KMS-11 (cell line): ENCODE measurements at regions not wholly inside any gene's neighbourhood (a gene's known extent, or its start where the extent isn't known, plus 50 kb on each side); places are given as distances from the start of the nearest gene placed in this dataset.

Experiments
- H2AFZ ChIP-seq: fragments of 200-600 bp; sonication (generic); 2 replicates; pipeline ENCODE4 v1.6.1; 2016; ENCODE audit warnings: antibody characterized with exemption, mixed run types, low read depth
- H3K27ac ChIP-seq: fragments of 200-600 bp; sonication (generic); 2 replicates; pipeline ENCODE4 v1.6.1; 2016; ENCODE audit warnings: mild to moderate bottlenecking, mixed run types
- H3K27me3 ChIP-seq: fragments of 200-600 bp; sonication (generic); 2 replicates; pipeline ENCODE4 v1.6.1; 2017; ENCODE audit warnings: mild to moderate bottlenecking, low read depth, mixed run types, moderate library complexity; ENCODE audit not compliant: insufficient read depth
- H3K36me3 ChIP-seq: fragments of 200-600 bp; sonication (generic); 2 replicates; pipeline ENCODE4 v1.6.1; 2017; ENCODE audit warnings: mild to moderate bottlenecking, mixed run types; ENCODE audit not compliant: insufficient read depth
- H3K4me1 ChIP-seq: fragments of 200-600 bp; sonication (generic); 2 replicates; pipeline ENCODE4 v1.6.1; 2016; ENCODE audit warnings: mild to moderate bottlenecking, low read depth, mixed run types; ENCODE audit not compliant: poor library complexity, severe bottlenecking
- H3K4me2 ChIP-seq: fragments of 200-600 bp; sonication (generic); 2 replicates; pipeline ENCODE4 v1.7.0; 2016; ENCODE audit warnings: mild to moderate bottlenecking, mixed run types
- H3K4me3 ChIP-seq: fragments of 200-600 bp; sonication (generic); IDR thresholded peaks from 2 replicates; pipeline ENCODE4 v1.6.1; 2017; ENCODE audit warnings: low read depth, low read length, mixed read lengths; ENCODE audit not compliant: insufficient read depth
- H3K79me2 ChIP-seq: fragments of 200-600 bp; sonication (generic); 2 replicates; pipeline ENCODE4 v1.6.1; 2016; ENCODE audit warnings: low read depth, mixed run types; ENCODE audit not compliant: insufficient read depth
- H3K9ac ChIP-seq: fragments of 200-600 bp; sonication (generic); 2 replicates; pipeline ENCODE4 v1.6.1; 2016; ENCODE audit warnings: mild to moderate bottlenecking, mixed run types
- H4K20me1 ChIP-seq: fragments of 200-600 bp; sonication (generic); 2 replicates; pipeline ENCODE4 v1.6.1; 2016; ENCODE audit warnings: mild to moderate bottlenecking, mixed run types; ENCODE audit not compliant: insufficient read depth
- CTCF ChIP-seq: fragments of 200-600 bp; sonication (generic); conservative IDR thresholded peaks from 2 replicates; pipeline ENCODE4 v1.6.1; 2017; ENCODE audit warnings: low read depth, mild to moderate bottlenecking, antibody characterized with exemption, low read length, moderate library complexity, mixed read lengths

- TF ChIP-seq CTCF, result no peak
- Histone ChIP-seq H3K79me2 (no peaks in the 10 kb centered on the region), H3K36me3 (no peaks in the 10 kb centered on the region), H3K4me2 (no peak overlapping the region), H3K27ac (no peak overlapping the region), H4K20me1 (no peaks in the 10 kb centered on the region), H3K27me3 (no peaks in the 10 kb centered on the region), H3K4me3 (no peak overlapping the region), H2AFZ (no peak overlapping the region), H3K9ac (no peak overlapping the region), H3K4me1 (no peaks in the 10 kb centered on the region)
These were observed 116.1 kb downstream of the CDH26 start for GRCh38 chr20:60074276-60074675.

GRCh38 chr20:60078351-60079250 lies 120.4 kb downstream of the CDH26 start:
- no peaks in the 10 kb centered on the region for H4K20me1 ChIP-seq
- no peaks in the 10 kb centered on the region for H3K36me3 ChIP-seq
- no peak overlapping the region for H3K4me3 ChIP-seq
- no peak overlapping the region for H2AFZ ChIP-seq
- H3K27me3 ChIP-seq, result no peaks in the 10 kb centered on the region
- H3K4me2 ChIP-seq, result no peak overlapping the region
- H3K4me1 ChIP-seq, result no peaks in the 10 kb centered on the region
- no peaks in the 10 kb centered on the region for H3K79me2 ChIP-seq
- no peak overlapping the region for H3K9ac ChIP-seq
- TF ChIP-seq CTCF, result no peak
- no peak overlapping the region for H3K27ac ChIP-seq

DNA sequence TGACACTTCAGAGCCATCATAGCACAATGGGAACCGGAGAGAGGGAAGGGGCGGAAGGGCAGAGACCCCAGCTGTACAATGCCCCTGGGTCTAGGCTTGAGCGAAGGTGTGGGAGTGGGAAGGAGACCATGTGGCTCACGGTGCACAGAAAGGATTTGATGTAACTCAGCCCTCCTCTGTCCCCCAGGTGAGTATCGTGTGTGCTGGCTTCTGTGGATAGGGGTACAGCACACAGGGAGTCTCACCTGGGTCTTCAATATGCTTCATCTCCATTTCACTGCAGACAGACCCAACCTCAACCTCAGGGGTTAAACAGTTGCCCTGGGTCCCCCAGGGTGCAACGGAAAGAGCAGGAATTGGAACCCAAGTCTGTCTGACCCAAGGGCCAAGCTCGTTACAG lies 122.2 kb downstream of the CDH26 start:
- Histone ChIP-seq H3K27me3 (no peaks in the 10 kb centered on the region), H4K20me1 (no peaks in the 10 kb centered on the region)

GRCh38 chr20:60085551-60086132 lies 127.4 kb downstream of the CDH26 start:
- no peak overlapping the region for H3K9ac ChIP-seq
- H3K4me3 ChIP-seq, result no peak overlapping the region
- H3K79me2 ChIP-seq, result no peaks in the 10 kb centered on the region
- H2AFZ ChIP-seq, result no peak overlapping the region
- no peaks in the 10 kb centered on the region for H4K20me1 ChIP-seq
- H3K4me1 ChIP-seq, result no peaks in the 10 kb centered on the region
- H3K4me2 ChIP-seq, result no peak overlapping the region
- TF ChIP-seq CTCF, result no peak
- H3K27ac ChIP-seq, result no peak overlapping the region
- H3K36me3 ChIP-seq, result no peaks in the 10 kb centered on the region
- no peaks in the 10 kb centered on the region for H3K27me3 ChIP-seq

More for the DNA sequence above, 122.2 kb downstream of the CDH26 start:
- Histone ChIP-seq H3K27ac (no peak overlapping the region), H3K4me3 (no peak overlapping the region), H3K9ac (no peak overlapping the region), H3K4me1 (no peaks in the 10 kb centered on the region), H3K4me2 (no peak overlapping the region), H2AFZ (no peak overlapping the region), H3K79me2 (no peaks in the 10 kb centered on the region), H3K36me3 (no peaks in the 10 kb centered on the region)
- TF ChIP-seq CTCF, result no peak
